Activated T-helper 1 cell treated with Interleukin-2 at 50 U/mL for 16 hours (primary cell): ENCODE measurements at regions not wholly inside any gene's neighbourhood (a gene's known extent, or its start where the extent isn't known, plus 50 kb on each side); places are given as distances from the start of the nearest gene placed in this dataset.

Source experiments
- DNase-seq: peaks from one replicate; pipeline ENCODE4 v3.0.0-alpha.2; 2020; ENCODE audit warnings: low read depth

GRCh38 chr12:67910360-67911274 is 78.6 kb upstream of the IFNG-AS1 start:
- DNase-seq = no peak

GRCh38 chr12:67911275-67911600 is 78.0 kb upstream of the IFNG-AS1 start:
- no peak for DNase-seq

GRCh38 chr12:67911789-67912188 is 77.5 kb upstream of the IFNG-AS1 start:
- no peak for DNase-seq

- DNase-seq = no peak
Measured at GRCh38 chr12:67915335-67915851, 73.9 kb upstream of the IFNG-AS1 start.

- no peak for DNase-seq
Measured at GRCh38 chr12:67916266-67916970, 72.8 kb upstream of the IFNG-AS1 start.

- DNase-seq = no peak
Measured at GRCh38 chr12:67917811-67918210, 71.4 kb upstream of the IFNG-AS1 start.

GRCh38 chr12:67918441-67918840 is 70.8 kb upstream of the IFNG-AS1 start:
- DNase-seq = no peak

GRCh38 chr12:67919406-67919805 is 69.8 kb upstream of the IFNG-AS1 start:
- no peak for DNase-seq

- DNase-seq = no peak
Measured at GRCh38 chr12:67920413-67920812, 68.8 kb upstream of the IFNG-AS1 start.

- no peak for DNase-seq
Measured at GRCh38 chr12:67921286-67921685, 68.0 kb upstream of the IFNG-AS1 start.

- DNase-seq = no peak
Measured at GRCh38 chr12:67922245-67922644, 67.0 kb upstream of the IFNG-AS1 start.

- no peak for DNase-seq
Measured at GRCh38 chr12:67925077-67925476, 64.2 kb upstream of the IFNG-AS1 start.

- no peak for DNase-seq
Measured at GRCh38 chr12:67925552-67925951, 63.7 kb upstream of the IFNG-AS1 start.

GRCh38 chr12:67926063-67926462 is 63.2 kb upstream of the IFNG-AS1 start:
- DNase-seq = no peak

GRCh38 chr12:67927324-67927723 is 61.9 kb upstream of the IFNG-AS1 start:
- DNase-seq = no peak

- no peak for DNase-seq
Measured at GRCh38 chr12:67927815-67928214, 61.4 kb upstream of the IFNG-AS1 start.

- DNase-seq = no peak
Measured at GRCh38 chr12:67928621-67929383, 60.4 kb upstream of the IFNG-AS1 start.

GRCh38 chr12:67929384-67929772 is 59.9 kb upstream of the IFNG-AS1 start:
- no peak for DNase-seq

- DNase-seq = no peak
Measured at GRCh38 chr12:67937822-67938221, 51.4 kb upstream of the IFNG-AS1 start.
